Activated CD4-positive, alpha-beta T cell treated with anti-CD3 and anti-CD28 coated beads, Interleukin-2, amount 10 ng/mL, durations not matched to agents 7 days and 5 days (primary cell): ENCODE measurements at regions not wholly inside any gene's neighbourhood (a gene's known extent, or its start where the extent isn't known, plus 50 kb on each side); places are given as distances from the start of the nearest gene placed in this dataset.

Source experiments
- CTCF ChIA-PET: fragments of 350-600 bp; sonication (Branson Sonifier 250); formaldehyde crosslinking; loops from one replicate; lab custom pipeline; 2021; ENCODE audit warnings: antibody characterized with exemption; lab: Charles Lee
- POLR2A ChIA-PET: fragments of 350-600 bp; sonication (Branson Sonifier 250); formaldehyde crosslinking; loops from one replicate; lab custom pipeline; 2021; ENCODE audit warnings: antibody characterized with exemption; lab: Charles Lee
- DNase-seq: peaks from one replicate; pipeline ENCODE4 v3.0.0-alpha.2; 2020
- H3K27ac Mint-ChIP-seq: one replicate; pipeline ENCODE4 v1.8.0; 2021; ENCODE audit warnings: mild to moderate bottlenecking, moderate library complexity, mixed read lengths
- H3K27me3 Mint-ChIP-seq: one replicate; pipeline ENCODE4 v1.8.0; 2021; ENCODE audit warnings: mixed read lengths
- H3K36me3 Mint-ChIP-seq: one replicate; pipeline ENCODE4 v1.8.0; 2021; ENCODE audit warnings: low read depth, mixed read lengths
- H3K4me1 Mint-ChIP-seq: one replicate; pipeline ENCODE4 v1.8.0; 2021; ENCODE audit warnings: mixed read lengths
- H3K4me3 Mint-ChIP-seq: one replicate; pipeline ENCODE4 v1.8.0; 2021; ENCODE audit warnings: mild to moderate bottlenecking, moderate library complexity, mixed read lengths
- H3K9me3 Mint-ChIP-seq: one replicate; pipeline ENCODE4 v1.8.0; 2021; ENCODE audit warnings: mixed read lengths

DNA sequence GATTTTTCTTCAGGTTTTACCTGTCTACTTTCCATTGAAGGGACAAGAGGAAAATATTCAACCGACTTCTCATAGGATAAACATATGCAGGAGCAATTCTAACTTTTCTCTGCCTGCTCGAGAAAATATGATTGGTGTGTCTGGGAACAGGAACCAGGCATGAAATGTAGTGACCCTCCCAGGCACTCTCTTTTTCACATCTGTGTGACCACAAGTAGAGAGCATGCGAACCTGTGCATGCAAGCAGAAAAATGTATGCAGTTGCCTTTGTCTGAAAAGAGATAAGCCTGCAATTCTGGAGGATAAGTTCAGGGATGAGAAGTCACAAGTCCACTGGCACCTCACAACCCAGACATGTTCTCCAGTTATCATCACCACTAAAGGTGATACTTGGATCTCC lies 583.5 kb upstream of the FAT3 start:
- no peaks in the 10 kb centered on the region for H3K27me3 Mint-ChIP-seq
- H3K4me3 Mint-ChIP-seq: no peak overlapping the region
- no peak overlapping the region for H3K27ac Mint-ChIP-seq
- H3K4me1 Mint-ChIP-seq: no peaks in the 10 kb centered on the region
- ChIA-PET CTCF (no interaction called here), POLR2A (no interaction called here)
- no peaks in the 10 kb centered on the region for H3K36me3 Mint-ChIP-seq
- DNase-seq: no peak
- H3K9me3 Mint-ChIP-seq: peaks cover 2% of the 10 kb centered on the region

DNA sequence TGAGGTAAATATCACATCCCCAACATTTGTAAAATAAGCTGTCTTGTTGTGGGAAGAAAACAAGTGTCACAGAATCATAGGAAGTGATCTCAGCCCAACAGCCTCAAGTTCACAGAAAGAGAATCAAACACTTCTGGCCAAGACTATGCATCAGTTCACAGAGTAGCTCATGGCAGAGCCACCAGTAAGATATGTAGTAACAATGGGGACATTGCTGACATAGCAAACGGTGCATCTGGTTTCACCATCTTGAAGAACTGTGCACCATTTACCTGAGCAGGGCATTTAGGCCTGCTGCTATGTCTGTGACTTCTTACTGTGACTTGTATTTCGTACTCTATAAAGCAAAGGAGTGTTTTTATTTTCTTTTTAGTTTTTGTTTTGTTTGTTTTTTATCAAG lies 585.3 kb upstream of the FAT3 start:
- ChIA-PET CTCF (no interaction called here), POLR2A (no interaction called here)
- Mint-ChIP-seq H3K27me3 (no peaks in the 10 kb centered on the region), H3K9me3 (peaks cover 2% of the 10 kb centered on the region), H3K4me1 (no peaks in the 10 kb centered on the region), H3K36me3 (no peaks in the 10 kb centered on the region), H3K4me3 (no peak overlapping the region), H3K27ac (no peak overlapping the region)
- DNase-seq: no peak

DNA sequence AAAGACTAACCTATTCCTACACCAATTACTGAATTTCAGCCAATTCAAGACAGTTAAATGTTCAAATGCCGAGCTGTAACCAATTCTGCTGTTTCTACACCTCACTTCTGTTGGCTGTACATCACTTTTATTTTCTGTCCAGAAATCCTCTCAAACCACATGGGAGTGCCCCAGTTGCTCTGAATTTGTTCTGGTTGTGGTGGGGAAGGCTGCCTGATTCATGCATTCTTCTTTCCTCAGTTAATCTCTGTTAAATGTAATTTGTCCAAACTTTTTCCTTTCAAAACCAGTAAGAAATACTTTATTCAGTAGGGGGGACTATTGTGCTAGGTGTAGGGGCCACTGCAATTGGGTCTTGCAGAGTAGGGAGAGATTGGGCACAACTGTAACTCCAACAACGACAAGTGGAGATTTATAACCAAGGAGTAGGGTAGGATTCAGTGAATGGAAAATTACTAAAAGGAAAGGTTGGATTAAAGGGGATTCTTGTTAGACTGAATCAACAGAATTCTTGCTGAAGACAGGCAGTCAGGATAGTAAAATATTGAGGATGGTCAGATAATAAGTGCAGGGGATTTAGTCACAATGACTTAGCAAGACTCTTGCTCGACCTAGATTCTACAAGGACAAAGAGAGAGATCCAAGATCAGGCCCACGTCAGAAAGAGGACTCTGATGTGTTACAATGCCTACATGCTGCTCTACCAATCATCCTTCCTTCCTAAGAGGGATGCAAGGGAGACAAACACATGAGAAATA lies 593.5 kb upstream of the FAT3 start:
- ChIA-PET POLR2A (no interaction called here), CTCF (no interaction called here)
- no peaks in the 10 kb centered on the region for H3K36me3 Mint-ChIP-seq
- H3K4me1 Mint-ChIP-seq: no peaks in the 10 kb centered on the region
- no peak overlapping the region for H3K27ac Mint-ChIP-seq
- no peak overlapping the region for H3K4me3 Mint-ChIP-seq
- no peaks in the 10 kb centered on the region for H3K27me3 Mint-ChIP-seq
- no peak for DNase-seq
- H3K9me3 Mint-ChIP-seq: peaks cover 4% of the 10 kb centered on the region

DNA sequence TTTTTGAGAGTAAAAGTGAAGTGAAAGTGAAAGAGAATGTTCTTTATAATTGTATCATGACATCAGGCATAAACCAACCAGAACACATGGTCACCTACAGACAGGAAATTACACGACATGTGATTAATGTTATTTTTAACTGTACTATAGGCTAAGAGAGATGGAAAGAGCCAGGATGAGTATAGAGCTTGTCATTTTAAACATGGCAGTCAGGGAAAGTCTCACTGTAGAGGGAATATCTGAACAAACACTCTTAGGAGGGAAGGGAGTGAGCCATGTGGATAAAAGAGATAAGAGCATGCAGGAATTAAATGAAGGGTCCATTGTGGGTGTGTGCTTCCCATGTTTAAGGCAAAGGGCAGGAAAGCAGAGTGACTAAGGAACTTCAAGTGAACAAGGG lies 599.1 kb upstream of the FAT3 start:
- H3K27ac Mint-ChIP-seq: no peak overlapping the region
- no peak for DNase-seq
- no peaks in the 10 kb centered on the region for H3K27me3 Mint-ChIP-seq
- peaks cover 8% of the 10 kb centered on the region for H3K9me3 Mint-ChIP-seq
- ChIA-PET POLR2A (no interaction called here), CTCF (no interaction called here)
- H3K4me1 Mint-ChIP-seq: no peaks in the 10 kb centered on the region
- no peaks in the 10 kb centered on the region for H3K36me3 Mint-ChIP-seq
- no peak overlapping the region for H3K4me3 Mint-ChIP-seq

DNA sequence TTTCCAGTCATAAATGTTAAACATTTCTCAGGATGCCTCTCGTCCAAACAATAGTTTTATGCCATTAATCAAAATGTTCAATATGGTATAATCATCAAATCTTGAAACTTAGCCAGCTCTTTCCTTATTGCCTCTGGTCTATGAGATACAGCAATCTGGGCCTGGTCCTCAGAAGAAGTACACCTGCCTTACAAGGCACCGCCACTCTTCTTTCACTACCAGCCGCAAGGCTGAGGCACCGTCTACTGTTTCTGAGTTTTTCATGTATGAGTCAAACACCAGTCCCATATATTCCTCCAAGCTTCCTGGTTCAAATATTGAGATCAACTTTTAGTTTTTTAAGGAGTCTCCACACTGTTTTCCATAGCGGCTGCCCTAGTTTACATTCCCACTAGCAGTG lies 600.6 kb upstream of the FAT3 start:
- no peak overlapping the region for H3K4me3 Mint-ChIP-seq
- no peak for DNase-seq
- CTCF ChIA-PET: no interaction called here
- no peaks in the 10 kb centered on the region for H3K36me3 Mint-ChIP-seq
- no peak overlapping the region for H3K27ac Mint-ChIP-seq
- POLR2A ChIA-PET: no interaction called here
- no peaks in the 10 kb centered on the region for H3K27me3 Mint-ChIP-seq
- peaks cover 6% of the 10 kb centered on the region for H3K9me3 Mint-ChIP-seq
- no peaks in the 10 kb centered on the region for H3K4me1 Mint-ChIP-seq

DNA sequence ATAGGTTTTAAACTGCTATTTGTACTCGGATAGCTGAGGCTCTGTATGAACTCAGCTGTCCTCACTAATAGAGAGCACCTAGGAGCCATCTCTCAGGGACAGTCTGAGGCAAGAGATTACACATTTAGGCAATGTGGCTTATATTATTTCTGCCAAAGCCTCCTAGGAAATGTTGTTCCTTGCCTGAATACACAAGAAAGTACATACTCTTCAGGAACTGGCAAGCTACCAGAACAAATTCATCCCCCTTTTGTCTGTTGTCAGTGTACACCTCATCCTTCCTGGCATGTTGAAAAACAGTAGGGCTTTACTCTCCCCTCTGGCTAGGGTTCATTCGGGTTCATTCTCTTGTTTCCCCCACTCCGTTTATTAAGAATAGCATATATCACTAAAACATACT lies 615.9 kb upstream of the FAT3 start:
- DNase-seq: no peak
- H3K4me3 Mint-ChIP-seq: no peak overlapping the region
- H3K4me1 Mint-ChIP-seq: no peaks in the 10 kb centered on the region
- no peak overlapping the region for H3K27ac Mint-ChIP-seq
- no peaks in the 10 kb centered on the region for H3K36me3 Mint-ChIP-seq
- no peaks in the 10 kb centered on the region for H3K27me3 Mint-ChIP-seq
- ChIA-PET POLR2A (no interaction called here), CTCF (no interaction called here)
- peaks cover 5% of the 10 kb centered on the region for H3K9me3 Mint-ChIP-seq

DNA sequence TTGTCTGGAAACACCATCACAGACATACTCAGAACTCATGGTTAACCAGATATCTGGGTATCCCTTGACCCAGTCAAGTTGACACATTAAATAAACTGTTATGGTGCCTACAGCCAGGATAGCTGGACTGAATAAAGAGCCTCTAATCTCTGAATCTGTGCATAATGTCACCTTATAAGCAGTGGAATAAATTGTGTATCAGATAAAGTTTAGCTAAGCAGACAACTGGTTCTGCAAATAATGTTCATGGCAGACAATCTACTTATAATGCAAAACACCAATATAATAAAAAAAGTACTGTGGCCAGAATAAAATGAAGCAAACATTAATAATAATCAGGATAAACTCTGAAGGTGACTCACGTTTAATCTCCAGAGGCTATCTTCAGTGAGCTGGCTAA lies 628.5 kb upstream of the FAT3 start:
- peaks cover 9% of the 10 kb centered on the region for H3K9me3 Mint-ChIP-seq
- ChIA-PET CTCF (interaction anchor here (0.5 kb wide), 1 partner anchor 34 kb away, joined by 4 read pairs; no protein-coding TSS in a partner anchor), POLR2A (no interaction called here)
- H3K27me3 Mint-ChIP-seq: no peaks in the 10 kb centered on the region
- H3K27ac Mint-ChIP-seq: no peak overlapping the region
- no peak for DNase-seq
- H3K4me1 Mint-ChIP-seq: no peaks in the 10 kb centered on the region
- H3K4me3 Mint-ChIP-seq: no peak overlapping the region
- H3K36me3 Mint-ChIP-seq: no peaks in the 10 kb centered on the region

DNA sequence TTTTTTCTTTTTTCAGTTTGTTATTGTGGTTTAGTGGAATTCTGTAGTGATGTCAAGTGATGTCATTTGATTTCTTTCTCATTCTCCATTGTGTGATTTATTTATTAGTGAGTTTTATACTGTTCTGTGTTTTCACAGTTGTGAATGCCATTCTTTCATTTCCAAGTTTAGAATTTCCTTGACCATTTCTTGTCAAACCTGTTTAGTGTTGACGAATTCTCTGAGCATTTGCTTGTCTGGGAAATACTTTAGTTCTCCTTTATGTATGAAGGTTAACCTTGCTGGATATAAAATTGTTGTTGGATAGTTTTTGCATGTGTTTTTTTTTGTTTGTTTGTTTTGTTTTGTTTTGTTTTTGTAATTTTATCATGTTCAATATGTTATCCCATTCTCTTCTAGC lies 633.6 kb upstream of the FAT3 start:
- CTCF ChIA-PET: no interaction called here
- Mint-ChIP-seq H3K27me3 (no peaks in the 10 kb centered on the region), H3K27ac (no peak overlapping the region), H3K4me3 (no peak overlapping the region), H3K9me3 (peaks cover 12% of the 10 kb centered on the region), H3K36me3 (no peaks in the 10 kb centered on the region), H3K4me1 (no peaks in the 10 kb centered on the region)
- DNase-seq: no peak
- POLR2A ChIA-PET: no interaction called here

DNA sequence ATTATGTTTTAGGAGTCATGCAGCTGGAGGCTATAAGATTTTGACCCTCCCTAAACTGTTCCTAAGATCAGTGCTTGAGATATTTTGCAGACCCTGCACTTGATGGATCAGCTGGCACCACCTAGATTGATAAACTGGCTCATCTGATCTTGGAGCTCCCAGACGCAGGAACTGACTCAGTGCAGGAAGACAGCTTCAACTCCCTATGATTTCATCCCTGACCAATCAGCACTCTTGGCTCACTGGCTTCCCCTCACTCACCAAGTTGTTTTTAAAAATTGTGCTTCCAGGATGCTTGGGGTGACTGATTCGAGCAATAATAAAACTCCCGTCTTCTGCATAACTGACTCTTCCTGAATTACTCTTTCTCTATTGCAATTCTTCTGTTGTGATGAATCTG lies 637.5 kb upstream of the FAT3 start:
- Mint-ChIP-seq H3K9me3 (peaks cover 13% of the 10 kb centered on the region), H3K36me3 (no peaks in the 10 kb centered on the region)
- CTCF ChIA-PET: no interaction called here

DNA sequence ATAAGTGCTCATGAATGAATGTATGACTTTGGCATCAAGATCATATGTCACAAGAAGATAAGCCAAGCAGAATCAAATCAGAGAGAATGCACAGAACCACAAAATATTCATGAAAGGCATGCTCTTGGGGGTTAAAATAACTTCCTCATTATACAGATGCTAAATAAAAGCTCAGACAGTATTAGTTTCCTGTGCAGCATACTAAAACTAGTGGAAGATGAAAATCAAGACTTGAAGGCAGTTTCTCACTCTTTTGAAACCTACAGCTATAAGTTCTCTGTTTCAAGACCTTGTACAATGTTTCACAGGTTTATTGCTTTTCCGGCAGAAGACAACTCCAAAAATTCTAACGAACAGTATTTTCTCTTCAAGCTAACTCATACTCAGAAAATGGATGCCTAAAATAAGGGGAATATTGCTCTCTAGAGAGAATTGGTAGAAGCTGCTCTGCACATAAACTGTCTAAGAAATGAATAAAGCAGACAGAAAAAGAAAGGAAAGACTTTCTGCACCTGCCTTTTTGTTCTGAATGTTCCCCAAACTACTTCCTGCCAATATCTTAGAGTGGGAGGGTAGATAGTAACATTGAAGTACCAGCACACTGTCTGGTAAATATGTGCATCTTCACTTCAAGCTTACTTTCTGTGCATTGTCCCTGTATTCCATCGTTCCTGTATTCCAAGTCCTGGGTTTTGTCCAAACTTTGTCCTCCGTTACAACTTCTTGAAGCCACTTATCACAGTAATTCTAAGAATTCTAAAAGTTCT lies 639.4 kb upstream of the FAT3 start:
- no peak overlapping the region for H3K27ac Mint-ChIP-seq
- POLR2A ChIA-PET: no interaction called here
- CTCF ChIA-PET: no interaction called here

More for the DNA sequence above, 637.5 kb upstream of the FAT3 start:
- Mint-ChIP-seq H3K4me1 (no peaks in the 10 kb centered on the region), H3K27me3 (no peaks in the 10 kb centered on the region), H3K27ac (no peak overlapping the region), H3K4me3 (no peak overlapping the region)
- no peak for DNase-seq
- POLR2A ChIA-PET: no interaction called here

DNA sequence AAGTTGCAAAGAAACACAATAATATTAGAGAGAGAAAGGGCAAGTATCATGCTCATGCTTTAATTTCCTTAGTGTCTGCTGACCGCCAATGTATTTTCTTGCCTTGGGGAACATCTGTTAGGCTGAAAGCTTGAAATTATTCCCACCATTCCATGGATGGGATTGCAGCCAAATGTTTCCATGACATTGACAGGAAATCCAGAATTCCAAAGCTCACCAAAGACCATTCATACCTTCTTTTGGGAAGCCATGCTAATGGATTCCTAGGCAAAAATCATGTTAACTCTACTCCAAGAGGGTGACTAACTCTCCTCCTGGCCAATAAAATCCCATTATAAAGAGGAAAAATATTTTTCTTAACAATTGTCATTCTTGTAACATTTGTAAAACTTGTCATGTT lies 661.4 kb upstream of the FAT3 start:
- H3K36me3 Mint-ChIP-seq: no peaks in the 10 kb centered on the region
- no peaks in the 10 kb centered on the region for H3K27me3 Mint-ChIP-seq
- ChIA-PET CTCF (no interaction called here), POLR2A (no interaction called here)
- peaks cover 8% of the 10 kb centered on the region for H3K9me3 Mint-ChIP-seq
- no peak overlapping the region for H3K27ac Mint-ChIP-seq
- DNase-seq: no peak
- no peak overlapping the region for H3K4me3 Mint-ChIP-seq
- H3K4me1 Mint-ChIP-seq: no peaks in the 10 kb centered on the region

More for the DNA sequence above, 639.4 kb upstream of the FAT3 start:
- Mint-ChIP-seq H3K4me3 (no peak overlapping the region), H3K36me3 (no peaks in the 10 kb centered on the region), H3K4me1 (no peaks in the 10 kb centered on the region), H3K27me3 (no peaks in the 10 kb centered on the region), H3K9me3 (peaks cover 16% of the 10 kb centered on the region)
- DNase-seq: no peak

DNA sequence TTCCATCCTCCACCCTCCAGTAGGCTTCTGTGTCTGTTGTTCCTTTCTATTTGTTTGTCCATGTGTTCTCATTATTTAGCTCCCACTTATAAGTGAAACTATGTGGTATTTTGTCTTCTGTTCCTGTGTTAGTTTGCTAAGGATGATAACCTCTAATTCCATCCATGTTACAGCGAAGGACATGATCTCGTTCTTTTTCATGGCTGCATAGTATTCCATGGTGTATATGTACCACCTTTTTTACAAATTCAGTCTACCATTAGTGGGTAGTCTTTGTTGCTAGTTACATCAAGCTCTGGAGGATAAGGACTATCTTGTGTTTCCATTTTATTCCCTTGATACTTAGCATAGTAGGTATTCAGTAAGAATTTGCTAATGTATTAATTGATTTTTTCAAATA lies 664.2 kb upstream of the FAT3 start:
- no peak overlapping the region for H3K27ac Mint-ChIP-seq
- no peak for DNase-seq
- ChIA-PET CTCF (no interaction called here), POLR2A (no interaction called here)
- no peaks in the 10 kb centered on the region for H3K36me3 Mint-ChIP-seq
- no peaks in the 10 kb centered on the region for H3K4me1 Mint-ChIP-seq
- no peak overlapping the region for H3K4me3 Mint-ChIP-seq
- peaks cover 10% of the 10 kb centered on the region for H3K9me3 Mint-ChIP-seq
- H3K27me3 Mint-ChIP-seq: no peaks in the 10 kb centered on the region

DNA sequence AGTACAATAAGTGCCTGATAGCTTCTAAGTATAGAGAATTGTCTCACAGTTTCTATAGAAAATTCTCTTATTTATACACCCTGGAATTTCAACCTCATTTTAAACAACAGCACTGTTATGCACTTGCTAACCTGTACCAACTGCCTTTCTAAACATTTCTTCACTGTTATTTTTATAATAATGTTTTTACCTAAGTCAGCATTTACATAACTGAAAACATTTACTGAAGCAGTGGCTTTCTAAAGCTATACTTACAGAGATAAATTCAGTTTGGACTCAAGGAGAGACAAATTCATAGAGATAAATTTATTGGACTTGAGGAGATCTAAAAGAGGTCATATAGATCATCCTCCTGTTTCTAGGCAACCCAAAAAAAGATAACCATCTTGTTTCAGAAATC lies 686.6 kb upstream of the FAT3 start:
- Mint-ChIP-seq H3K36me3 (no peaks in the 10 kb centered on the region), H3K27me3 (no peaks in the 10 kb centered on the region)
- CTCF ChIA-PET: no interaction called here

More for the DNA sequence above, 686.6 kb upstream of the FAT3 start:
- Mint-ChIP-seq H3K4me3 (no peak overlapping the region), H3K4me1 (no peaks in the 10 kb centered on the region), H3K27ac (no peak overlapping the region), H3K9me3 (peaks cover 6% of the 10 kb centered on the region)
- POLR2A ChIA-PET: no interaction called here
- no peak for DNase-seq
